K562 (cell line): ENCODE measurements at regions not wholly inside any gene's neighbourhood (a gene's known extent, or its start where the extent isn't known, plus 50 kb on each side); places are given as distances from the start of the nearest gene placed in this dataset.

Experiments used
- AFF1 ChIP-seq, 2 experiments: fragments of 450-650 bp; IDR thresholded peaks; 2 replicates each; pipeline ENCODE4 v1.6.1; 2018; ENCODE audit warnings: mild to moderate bottlenecking in 2 of 2, low read depth in 1 of 2; ENCODE audit not compliant: partially characterized antibody in 2 of 2
- DNMT1 ChIP-seq: fragments of 450-650 bp; IDR thresholded peaks from 2 replicates; pipeline ENCODE4 v1.6.1; 2016; ENCODE audit warnings: antibody characterized with exemption, mild to moderate bottlenecking
- ID3 ChIP-seq, 2 experiments: fragments of 250-450 bp in 1 of 2; fragments of 450-650 bp in 1 of 2; sonication (Bioruptor Pico) in 1 of 2; IDR thresholded peaks; 2 replicates each; pipeline versions ENCODE4 v1.6.1 to v1.8.0; 2016 to 2021; ENCODE audit warnings: mild to moderate bottlenecking in 2 of 2, moderate library complexity in 2 of 2, missing compliant biosample characterization in 1 of 2, missing genetic modification characterization in 1 of 2
- THRB ChIP-seq: fragments of 450-650 bp; formaldehyde crosslinking; conservative IDR thresholded peaks from 2 replicates; pipeline ENCODE4 v1.4.0; 2022; ENCODE audit warnings: mild to moderate bottlenecking, missing genetic modification characterization

- TF ChIP-seq THRB (no peak), AFF1 (IDR thresholded peaks at IDR 0.05; ENCODE audit: low read depth in 1 of 2, partially characterized antibody in 2 of 2) (no peak), ID3 (CRISPR knock-in tag; IDR thresholded peaks at IDR 0.05) (no peak), ID3 (tag; IDR thresholded peaks at IDR 0.05) (no peak), DNMT1 (no peak)
These were observed 2141.7 kb upstream of the TENM3 start (continued) for GRCh38 chr4:180101348-180102083.
